H9 (cell line): ENCODE measurements at regions not wholly inside any gene's neighbourhood (a gene's known extent, or its start where the extent isn't known, plus 50 kb on each side); places are given as distances from the start of the nearest gene placed in this dataset.

ENCODE experiments used
- DNase-seq: peaks from one replicate; pipeline ENCODE4 v3.0.0-alpha.2; 2017
- H2AFZ ChIP-seq: one replicate; pipeline ENCODE4 v1.6.1; 2013; ENCODE audit warnings: mild to moderate bottlenecking, low read length, control low read depth, moderate library complexity
- H2AK5ac ChIP-seq: 2 replicates; pipeline ENCODE4 v1.6.1; 2013; ENCODE audit warnings: low read length, control low read depth, mixed read lengths; ENCODE audit not compliant: insufficient read length
- H2BK120ac ChIP-seq: one replicate; pipeline ENCODE4 v1.6.1; 2013; ENCODE audit warnings: low read depth, mild to moderate bottlenecking, low read length, control low read depth, inconsistent platforms; ENCODE audit not compliant: poor library complexity, severe bottlenecking
- H2BK12ac ChIP-seq: 2 replicates; pipeline ENCODE4 v1.6.1; 2013; ENCODE audit warnings: low read length, control low read depth, mixed read lengths, low read depth; ENCODE audit not compliant: insufficient read length
- H2BK15ac ChIP-seq: 2 replicates; pipeline ENCODE4 v1.6.1; 2013; ENCODE audit warnings: low read depth, low read length, control low read depth
- H2BK20ac ChIP-seq: one replicate; pipeline ENCODE4 v1.6.1; 2013; ENCODE audit warnings: low read depth, mild to moderate bottlenecking, low read length, control low read depth, inconsistent platforms; ENCODE audit not compliant: poor library complexity, severe bottlenecking
- H2BK5ac ChIP-seq: 2 replicates; pipeline ENCODE4 v1.6.1; 2013; ENCODE audit warnings: low read length, control low read depth, mixed read lengths; ENCODE audit not compliant: insufficient read length
- H3K14ac ChIP-seq: 2 replicates; pipeline ENCODE4 v1.6.1; 2013; ENCODE audit warnings: low read length, control low read depth; ENCODE audit not compliant: insufficient read depth
- H3K18ac ChIP-seq: 2 replicates; pipeline ENCODE4 v1.6.1; 2013; ENCODE audit warnings: low read depth, mild to moderate bottlenecking, mixed read lengths, low read length, control low read depth; ENCODE audit not compliant: insufficient read length
- H3K23ac ChIP-seq: 2 replicates; pipeline ENCODE4 v1.6.1; 2013; ENCODE audit warnings: low read length, control low read depth, mixed read lengths, low read depth; ENCODE audit not compliant: insufficient read length
- H3K23me2 ChIP-seq: 2 replicates; pipeline ENCODE4 v1.6.1; 2013; ENCODE audit warnings: low read depth, mild to moderate bottlenecking, mixed read lengths, low read length, control low read depth; ENCODE audit not compliant: insufficient read length, poor library complexity, severe bottlenecking
- H3K27ac ChIP-seq: 2 replicates; pipeline ENCODE4 v1.5.1; 2013; ENCODE audit warnings: low read length, control low read depth, mixed read lengths, low read depth; ENCODE audit not compliant: insufficient read length
- H3K27me3 ChIP-seq: 2 replicates; pipeline ENCODE4 v1.6.1; 2013; ENCODE audit warnings: low read length, control low read depth, inconsistent platforms; ENCODE audit not compliant: insufficient read depth
- H3K4ac ChIP-seq: 2 replicates; pipeline ENCODE4 v1.6.1; 2013; ENCODE audit warnings: low read depth, mild to moderate bottlenecking, control low read depth, inconsistent platforms, low read length, moderate library complexity
- H3K4me1 ChIP-seq: 2 replicates; pipeline ENCODE4 v1.6.1; 2013; ENCODE audit warnings: low read length, control low read depth, inconsistent platforms; ENCODE audit not compliant: insufficient read depth
- H3K4me2 ChIP-seq: 2 replicates; pipeline ENCODE4 v1.6.1; 2013; ENCODE audit warnings: low read length, control low read depth, mixed read lengths; ENCODE audit not compliant: insufficient read length, insufficient read depth
- H3K56ac ChIP-seq: 2 replicates; pipeline ENCODE4 v1.6.1; 2013; ENCODE audit warnings: low read depth, mild to moderate bottlenecking, mixed read lengths, low read length, control low read depth; ENCODE audit not compliant: insufficient read length
- H3K79me1 ChIP-seq: 2 replicates; pipeline ENCODE4 v1.6.1; 2013; ENCODE audit warnings: low read depth, mild to moderate bottlenecking, moderate library complexity, low read length, control low read depth, inconsistent platforms; ENCODE audit not compliant: insufficient read depth, poor library complexity, severe bottlenecking
- H3K79me2 ChIP-seq: 2 replicates; pipeline ENCODE4 v1.6.1; 2013; ENCODE audit warnings: low read length, control low read depth, inconsistent platforms; ENCODE audit not compliant: insufficient read depth
- H3K9ac ChIP-seq: 2 replicates; pipeline ENCODE4 v1.6.1; 2013; ENCODE audit warnings: low read length, control low read depth, mixed read lengths; ENCODE audit not compliant: insufficient read length; ENCODE audit errors: extremely low read depth
- H3K9me3 ChIP-seq: one replicate; pipeline ENCODE4 v1.6.1; 2013; ENCODE audit warnings: low read depth, low read length, inconsistent platforms; ENCODE audit not compliant: control insufficient read depth
- H3T11ph ChIP-seq: one replicate; pipeline ENCODE4 v1.6.1; 2013; ENCODE audit warnings: mild to moderate bottlenecking, low read length, control low read depth, inconsistent platforms
- H4K20me1 ChIP-seq: one replicate; pipeline ENCODE4 v1.6.1; 2013; ENCODE audit not compliant: control insufficient read depth, insufficient read length, insufficient read depth
- H4K5ac ChIP-seq: 2 replicates; pipeline ENCODE4 v1.6.1; 2013; ENCODE audit warnings: low read depth, mild to moderate bottlenecking, mixed read lengths, low read length, control low read depth; ENCODE audit not compliant: insufficient read length
- H4K8ac ChIP-seq: replicated peaks from 2 replicates; pipeline ENCODE4 v1.6.1; 2013; ENCODE audit warnings: low read length, control low read depth, mixed read lengths, low read depth; ENCODE audit not compliant: insufficient read length
- H4K91ac ChIP-seq: 2 replicates; pipeline ENCODE4 v1.6.1; 2013; ENCODE audit warnings: low read depth, mild to moderate bottlenecking, moderate library complexity, mixed read lengths, low read length, control low read depth; ENCODE audit not compliant: insufficient read length
- H3K27ac Mint-ChIP-seq, 3 experiments: 2 replicates in 2 of 3; 3 replicates in 1 of 3; pipeline ENCODE4 v1.8.0; 2020 to 2021; ENCODE audit warnings: mixed read lengths in 3 of 3, mild to moderate bottlenecking in 1 of 3, moderate library complexity in 1 of 3
- H3K27me3 Mint-ChIP-seq: 2 replicates; pipeline ENCODE4 v1.8.0; 2021; ENCODE audit warnings: low read depth, mild to moderate bottlenecking, moderate library complexity, mixed read lengths
- H3K36me3 Mint-ChIP-seq, 3 experiments: 2 replicates in 2 of 3; 3 replicates in 1 of 3; pipeline ENCODE4 v1.8.0; 2020 to 2021; ENCODE audit warnings: low read depth in 3 of 3, mixed read lengths in 3 of 3; ENCODE audit not compliant: insufficient read depth in 1 of 3
- H3K4me1 Mint-ChIP-seq, 2 experiments: 2 replicates each; pipeline ENCODE4 v1.8.0; 2020; ENCODE audit warnings: mixed read lengths in 2 of 2
- H3K4me3 Mint-ChIP-seq, 2 experiments: 2 replicates in 1 of 2; 3 replicates in 1 of 2; pipeline ENCODE4 v1.8.0; 2020 to 2021; ENCODE audit warnings: mild to moderate bottlenecking in 2 of 2, mixed read lengths in 2 of 2, moderate library complexity in 1 of 2
- H3K9me3 Mint-ChIP-seq, 2 experiments: 2 replicates in 1 of 2; 3 replicates in 1 of 2; pipeline ENCODE4 v1.8.0; 2020; ENCODE audit warnings: mild to moderate bottlenecking in 2 of 2, mixed read lengths in 2 of 2, moderate library complexity in 1 of 2
- CTCF ChIP-seq: fragments of 200-600 bp; sonication (generic); conservative IDR thresholded peaks from 3 replicates; pipeline ENCODE4 v1.8.0; 2021; ENCODE audit warnings: antibody characterized with exemption, mild to moderate bottlenecking
- WGBS: extraction: QIAGEN DNeasy Blood & Tissue Kit; methylation state at CpG from one replicate; pipeline ENCODE4 v1.1.7; 2013; ENCODE audit warnings: missing lambda C conversion rate, low lambda C conversion rate, mixed read lengths; ENCODE audit not compliant: insufficient read length; ENCODE audit errors: extremely low coverage; 5-methylcytosine and 5-hydroxymethylcytosine counted together

- Mint-ChIP-seq H3K27ac (no peak overlapping the region), H3K9me3 (no peaks in the 10 kb centered on the region), H3K36me3 (no peaks in the 10 kb centered on the region), H3K27me3 (no peaks in the 10 kb centered on the region), H3K4me1 (no peaks in the 10 kb centered on the region), H3K4me3 (no peak overlapping the region)
- Histone ChIP-seq H4K8ac (no peak overlapping the region), H3K4ac (no peak overlapping the region), H3K4me1 (no peaks in the 10 kb centered on the region), H3K14ac (no peak overlapping the region), H2BK15ac (no peak overlapping the region), H3K23ac (no peak overlapping the region), H3K27ac (no peak overlapping the region), H4K91ac (no peak overlapping the region), H4K20me1 (no peaks in the 10 kb centered on the region), H4K5ac (no peak overlapping the region), H3K79me2 (no peaks in the 10 kb centered on the region), H3K27me3 (no peaks in the 10 kb centered on the region), H3K23me2 (no peaks in the 10 kb centered on the region), H3K79me1 (no peaks in the 10 kb centered on the region), H3K18ac (no peak overlapping the region), H2BK20ac (no peak overlapping the region), H3K4me2 (no peak overlapping the region), H2AFZ (no peak overlapping the region), H3K56ac (no peak overlapping the region), H3K9ac (no peak overlapping the region), H2BK12ac (no peak overlapping the region), H3K9me3 (no peaks in the 10 kb centered on the region), H2BK5ac (no peak overlapping the region), H2AK5ac (no peak overlapping the region), H3T11ph (no peak overlapping the region), H2BK120ac (no peak overlapping the region)
- no peak for TF ChIP-seq CTCF
- DNase-seq: no peak
- no CpG with 5 or more reads among the region's 3 CpGs for WGBS
Observed at GRCh38 chr3:101998256-101998926, 149.1 kb downstream of the NFKBIZ start.
